ENCODE measurements at regions not wholly inside any gene's neighbourhood (a gene's known extent, or its start where the extent isn't known, plus 50 kb on each side); places are given as distances from the start of the nearest gene placed in this dataset.

DNA sequence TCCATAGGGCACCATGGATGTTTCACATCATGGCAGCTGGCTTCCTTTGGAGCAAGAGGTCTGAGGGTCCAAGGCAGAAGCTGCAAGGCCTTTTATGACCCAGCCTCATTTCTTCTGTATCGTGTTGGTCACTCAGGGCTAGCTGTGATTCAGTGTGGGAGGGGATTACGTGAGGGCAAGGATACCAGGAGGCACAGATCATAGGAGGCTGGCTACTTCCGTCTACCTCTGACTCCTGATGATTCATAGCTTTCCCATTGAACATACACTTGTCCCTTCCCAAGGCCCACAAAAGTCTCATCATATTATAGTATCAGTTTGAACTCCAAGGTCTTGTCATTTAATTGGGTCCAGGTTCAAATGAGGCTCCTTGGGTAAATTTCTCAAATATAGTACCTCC lies 135.3 kb upstream of the ZBED5 start:
- Histone ChIP-seq H3K9me3 (ENCODE audit: insufficient read depth in 2 of 2, low read depth in 1 of 2, low read length in 1 of 2) (no peaks in the 10 kb centered on the region), H2AFZ (ENCODE audit: low read length) (no peak overlapping the region), H2BK15ac (ENCODE audit: low read length) (no peak overlapping the region), H4K5ac (ENCODE audit: insufficient read length, low read depth, low read length) (no peak overlapping the region), H4K8ac (ENCODE audit: extremely low read depth, insufficient read depth, low read length) (no peak overlapping the region), H3K79me2 (ENCODE audit: control insufficient read depth in 1 of 2, insufficient read depth in 2 of 2, low read length in 2 of 2) (no peaks in the 10 kb centered on the region), H3K23me2 (ENCODE audit: low read depth, low read length) (no peaks in the 10 kb centered on the region), H3K79me1 (ENCODE audit: low read depth, low read length) (no peaks in the 10 kb centered on the region), H4K91ac (replicated peaks; ENCODE audit: insufficient read length, low read length) (no peak overlapping the region), H3K4me1 (replicated peaks in 1 of 4; ENCODE audit: control insufficient read depth in 3 of 4, insufficient read depth in 4 of 4, low read length in 3 of 4) (no peaks in the 10 kb centered on the region), H3K23ac (ENCODE audit: insufficient read length) (no peak overlapping the region), H3K4me2 (ENCODE audit: insufficient read depth in 1 of 2, low read depth in 2 of 2, low read length in 2 of 2) (no peak overlapping the region), H3K4me3 (ENCODE audit: extremely low read depth in 1 of 4, insufficient read depth in 2 of 4, low read depth in 3 of 4, low read length in 4 of 4) (no peak overlapping the region), H4K20me1 (replicated peaks in 1 of 2; ENCODE audit: control insufficient read depth in 1 of 2, insufficient read depth in 2 of 2, low read length in 2 of 2) (no peaks in the 10 kb centered on the region), H3K9ac (replicated peaks in 1 of 4; ENCODE audit: extremely low read depth in 1 of 4, low read depth in 3 of 4, low read length in 3 of 4) (no peak overlapping the region), H3K56ac (replicated peaks; ENCODE audit: insufficient read length, low read depth, low read length) (no peak overlapping the region), H2AK5ac (ENCODE audit: low read depth, low read length) (no peak overlapping the region), H2BK20ac (ENCODE audit: low read length) (no peak overlapping the region), H2BK5ac (ENCODE audit: low read depth, low read length) (no peak overlapping the region), H3K27ac (ENCODE audit: low read depth, low read length) (no peak overlapping the region), H3K36me3 (ENCODE audit: control insufficient read depth in 2 of 4, insufficient read depth in 4 of 4, low read length in 3 of 4) (no peaks in the 10 kb centered on the region), H2BK12ac (ENCODE audit: low read depth, low read length) (no peak overlapping the region), H3K27me3 (replicated peaks in 1 of 4; ENCODE audit: control insufficient read depth in 3 of 4, extremely low read depth in 1 of 4, insufficient read depth in 3 of 4, low read length in 3 of 4) (no peaks in the 10 kb centered on the region), H2BK120ac (replicated peaks; ENCODE audit: low read depth, low read length) (no peak overlapping the region), H3K18ac (ENCODE audit: extremely low read depth, low read length) (no peak overlapping the region), H3K14ac (ENCODE audit: insufficient read length) (no peak overlapping the region), H3K4ac (replicated peaks; ENCODE audit: insufficient read length, low read depth, low read length) (no peak overlapping the region)
- POLR2A ChIA-PET (ENCODE audit: partially characterized antibody), result no interaction called here
- no peak for DNase-seq (ENCODE audit: low read depth in 1 of 2, low spot score in 2 of 2)
- 88% methylated on average over 3 of the region's 3 CpGs; no CpG with 5 or more reads in 1 of the 2 experiments for WGBS, 2 experiments (ENCODE audit: extremely low coverage in 1 of 2, insufficient coverage in 1 of 2, insufficient read length in 1 of 2, insufficient replicate concordance in 2 of 2, low coverage in 1 of 2, low lambda C conversion rate in 2 of 2, missing lambda C conversion rate in 1 of 2)
- no peak for FAIRE-seq
- CTCF ChIA-PET (ENCODE audit: partially characterized antibody), result interaction anchor here (1.0 to 1.4 kb wide), 5 partner anchors 9 to 59 kb away, joined by 3 to 4 read pairs (median 3); no protein-coding TSS in a partner anchor
- TF ChIP-seq ATF2 (IDR thresholded peaks at IDR 0.05; ENCODE audit: low read length) (no peak), SIRT6 (IDR thresholded peaks at IDR 0.05; ENCODE audit: low read length) (no peak), SP2 (IDR thresholded peaks at IDR 0.05; ENCODE audit: low read length) (no peak), ASH2L (IDR thresholded peaks at IDR 0.05; ENCODE audit: low read length) (no peak), CREB1 (IDR thresholded peaks at IDR 0.05) (no peak), CBX5 (IDR thresholded peaks at IDR 0.05; ENCODE audit: low read depth, low read length) (no peak), RXRA (IDR thresholded peaks at IDR 0.05; ENCODE audit: insufficient read depth, low read depth, low read length) (no peak), POLR2A (IDR thresholded peaks at IDR 0.05; ENCODE audit: control extremely low read depth in 1 of 2, low read depth in 2 of 2, low read length in 2 of 2) (no peak), EZH2 (IDR thresholded peaks at IDR 0.05; ENCODE audit: low read depth, low read length, severe bottlenecking) (no peak), NRF1 (IDR thresholded peaks at IDR 0.05; ENCODE audit: low read depth, low read length) (no peak), JUND (IDR thresholded peaks at IDR 0.05; ENCODE audit: low read length) (no peak), TCF12 (IDR thresholded peaks at IDR 0.05; ENCODE audit: low read depth, low read length) (no peak), FOSL1 (IDR thresholded peaks at IDR 0.05; ENCODE audit: insufficient read depth, low read depth, low read length) (no peak), CHD2 (IDR thresholded peaks at IDR 0.05; ENCODE audit: low read length) (no peak), POLR2AphosphoS5 (IDR thresholded peaks at IDR 0.05; ENCODE audit: low read depth, low read length) (no peak)

All from H1 (cell line).